ENCODE measurements at regions not wholly inside any gene's neighbourhood (a gene's known extent, or its start where the extent isn't known, plus 50 kb on each side); places are given as distances from the start of the nearest gene placed in this dataset.
"Not testable (repeated sequence)": the region's sequence is repeated elsewhere in the genome, so short reads cannot be mapped to it uniquely, and the experiment has no call there.

DNA sequence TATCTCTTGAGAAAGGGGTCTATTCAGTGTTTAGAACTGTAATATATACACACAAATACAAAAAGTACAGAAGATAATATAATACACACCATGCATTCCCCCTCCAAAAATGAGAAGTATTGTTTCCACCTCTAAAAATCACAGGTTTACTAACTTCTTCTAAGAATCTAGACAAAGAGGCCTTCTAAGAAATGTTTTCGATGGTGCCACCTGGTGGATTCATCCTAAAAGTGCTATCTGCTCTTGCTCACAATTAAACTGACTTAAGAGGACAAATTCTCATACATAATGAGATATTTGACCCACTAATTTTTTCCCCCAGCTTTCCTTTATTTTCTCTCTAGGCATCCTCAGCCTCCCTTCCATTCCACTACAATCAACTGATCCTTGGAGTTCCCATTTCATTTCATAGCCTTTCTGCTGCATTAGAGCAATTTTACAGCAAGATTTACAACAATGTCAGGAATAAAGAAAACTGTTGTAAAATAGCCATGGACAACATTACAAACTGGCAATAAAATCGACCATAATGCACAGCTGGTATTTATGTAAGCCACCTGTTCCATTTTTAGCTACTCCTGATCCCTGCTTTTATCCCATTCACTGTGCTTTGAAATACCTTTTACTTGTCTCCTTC lies 124.6 kb downstream of the ARRDC4 start:
- peak in 3 of 10 donors; percentile 21 to 32 (median 24) for DNase-seq
- intact Hi-C loops (cut with DNase I) = loop anchor here (1.0 kb wide), 1 partner anchor 176 kb away; no protein-coding TSS in a partner anchor

- DNase-seq = not testable (repeated sequence)
Observed at GRCh38 chr15:98088307-98088945, 127.9 kb downstream of the ARRDC4 start.

GRCh38 chr15:98089352-98089751 lies 128.8 kb downstream of the ARRDC4 start:
- intact Hi-C loops (cut with DNase I); DNase-seq: not testable (repeated sequence)

More at GRCh38 chr15:98088307-98088945, 127.9 kb downstream of the ARRDC4 start:
- intact Hi-C loops (cut with DNase I) = not testable (repeated sequence)

GRCh38 chr15:98097986-98098385 lies 137.5 kb downstream of the ARRDC4 start:
- intact Hi-C loops (cut with DNase I); DNase-seq: not testable (repeated sequence)

- DNase-seq; intact Hi-C loops (cut with DNase I): not testable (repeated sequence)
Observed at GRCh38 chr15:98100606-98101005, 140.1 kb downstream of the ARRDC4 start.

- DNase-seq = no peak
- intact Hi-C loops (cut with DNase I) = no loop called here
Observed at GRCh38 chr15:98103570-98103969, 143.1 kb downstream of the ARRDC4 start.

DNA sequence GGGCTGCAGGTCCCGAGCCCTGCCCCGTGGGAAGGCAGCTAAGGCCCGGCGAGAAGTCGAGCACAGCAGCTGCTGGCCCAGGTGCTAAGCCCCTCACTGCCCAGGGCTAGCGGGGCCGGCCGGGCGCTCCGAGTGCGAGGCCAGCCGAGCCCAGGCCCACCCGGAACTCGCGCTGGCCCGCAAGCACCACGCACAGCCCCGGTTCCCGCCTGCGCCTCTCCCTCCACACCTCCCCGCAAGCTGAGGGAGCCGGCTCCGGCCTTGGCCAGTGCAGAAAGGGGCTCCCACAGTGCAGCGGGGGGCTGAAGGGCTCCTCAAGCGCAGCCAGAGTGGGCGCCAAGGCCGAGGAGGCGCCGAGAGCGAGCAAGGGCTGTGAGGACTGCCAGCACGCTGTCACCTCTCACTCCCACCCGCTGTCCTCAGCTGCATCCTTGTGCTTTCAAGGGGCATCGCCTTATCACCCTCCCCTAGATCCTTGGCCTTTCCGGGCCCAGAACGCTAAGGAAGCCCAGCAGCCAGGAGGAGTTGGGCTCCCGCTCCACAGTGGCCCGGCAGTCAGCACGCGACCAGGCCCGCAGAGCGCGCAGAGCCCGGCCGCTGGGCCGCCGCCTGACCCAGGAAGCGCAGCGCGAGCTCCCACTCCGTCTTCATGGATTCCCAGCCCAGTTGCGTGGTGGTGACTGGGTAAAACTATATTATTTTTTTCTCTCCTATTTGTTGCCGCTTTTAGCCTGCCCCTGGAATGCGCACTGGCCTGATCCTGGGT lies 144.1 kb downstream of the ARRDC4 start:
- DNase-seq; intact Hi-C loops (cut with DNase I): not testable (repeated sequence)

GRCh38 chr15:98106615-98107194 lies 146.2 kb downstream of the ARRDC4 start:
- DNase-seq; intact Hi-C loops (cut with DNase I): not testable (repeated sequence)

- DNase-seq = no peak
- intact Hi-C loops (cut with DNase I) = no loop called here
Observed at GRCh38 chr15:98111806-98112205, 151.3 kb downstream of the ARRDC4 start.

- intact Hi-C loops (cut with DNase I) = no loop called here
- DNase-seq = no peak
Observed at GRCh38 chr15:98113327-98113726, 152.8 kb downstream of the ARRDC4 start.

GRCh38 chr15:98120561-98120960 lies 160.1 kb downstream of the ARRDC4 start:
- intact Hi-C loops (cut with DNase I) = no loop called here
- no peak for DNase-seq

GRCh38 chr15:98121536-98121935 lies 161.0 kb downstream of the ARRDC4 start:
- intact Hi-C loops (cut with DNase I) = no loop called here

DNA sequence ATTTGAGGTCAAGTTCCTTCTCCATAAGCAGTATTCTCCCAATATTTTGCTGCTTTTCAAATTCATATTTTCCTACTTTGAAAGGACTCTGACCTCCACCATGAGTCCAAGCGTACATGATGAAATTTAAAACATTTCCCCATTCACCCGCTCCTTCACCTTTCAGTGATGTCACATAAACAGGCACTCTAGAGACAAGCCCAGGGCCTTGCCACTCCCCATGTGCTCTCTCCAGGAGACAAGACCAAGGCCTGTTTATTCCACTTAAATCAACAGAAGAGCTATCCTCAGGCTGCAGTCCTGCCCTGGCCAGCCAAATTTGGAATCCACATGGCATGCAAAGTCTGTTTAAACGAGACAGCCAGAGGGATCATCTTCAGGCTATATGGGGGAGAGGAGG lies 161.5 kb downstream of the ARRDC4 start:
- intact Hi-C loops (cut with DNase I) = no loop called here
- DNase-seq = no peak

More at GRCh38 chr15:98121536-98121935, 161.0 kb downstream of the ARRDC4 start:
- DNase-seq = no peak

- intact Hi-C loops (cut with DNase I) = no loop called here
Observed at GRCh38 chr15:98123297-98123696, 162.8 kb downstream of the ARRDC4 start.

GRCh38 chr15:98123834-98124233 lies 163.3 kb downstream of the ARRDC4 start:
- intact Hi-C loops (cut with DNase I) = no loop called here

More at GRCh38 chr15:98123297-98123696, 162.8 kb downstream of the ARRDC4 start:
- no peak for DNase-seq

GRCh38 chr15:98124581-98124980 lies 164.1 kb downstream of the ARRDC4 start:
- no peak for DNase-seq
- intact Hi-C loops (cut with DNase I) = no loop called here

More at GRCh38 chr15:98123834-98124233, 163.3 kb downstream of the ARRDC4 start:
- no peak for DNase-seq

- intact Hi-C loops (cut with DNase I) = no loop called here
Observed at GRCh38 chr15:98126326-98127085, 166.0 kb downstream of the ARRDC4 start.

GRCh38 chr15:98127586-98127985 lies 167.1 kb downstream of the ARRDC4 start:
- intact Hi-C loops (cut with DNase I) = no loop called here
- DNase-seq = no peak

More at GRCh38 chr15:98126326-98127085, 166.0 kb downstream of the ARRDC4 start:
- DNase-seq = no peak

GRCh38 chr15:98131924-98132323 lies 171.4 kb downstream of the ARRDC4 start:
- no peak for DNase-seq
- intact Hi-C loops (cut with DNase I) = no loop called here

DNA sequence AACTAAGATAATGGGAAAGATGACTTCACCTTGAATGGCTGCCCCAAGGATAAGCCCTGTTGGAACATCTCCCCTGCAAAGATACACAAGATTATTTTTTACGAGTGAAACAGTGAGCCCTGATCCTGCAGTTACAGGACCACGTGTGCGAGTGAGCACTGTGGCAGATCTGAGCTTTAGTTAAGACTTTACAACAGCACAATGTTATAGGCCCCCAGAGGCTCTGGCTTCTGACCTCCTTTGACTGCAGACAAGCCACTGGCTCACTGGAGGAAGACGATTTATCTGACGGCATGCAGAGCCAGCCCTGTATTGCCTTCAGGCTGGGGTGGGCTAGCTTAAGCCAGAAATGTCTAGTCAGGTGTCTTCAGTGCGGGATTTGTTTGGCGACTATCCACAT lies 174.4 kb downstream of the ARRDC4 start:
- intact Hi-C loops (cut with DNase I) = no loop called here
- no peak for DNase-seq
